ENCODE measurements at regions not wholly inside any gene's neighbourhood (a gene's known extent, or its start where the extent isn't known, plus 50 kb on each side); places are given as distances from the start of the nearest gene placed in this dataset.

DNA sequence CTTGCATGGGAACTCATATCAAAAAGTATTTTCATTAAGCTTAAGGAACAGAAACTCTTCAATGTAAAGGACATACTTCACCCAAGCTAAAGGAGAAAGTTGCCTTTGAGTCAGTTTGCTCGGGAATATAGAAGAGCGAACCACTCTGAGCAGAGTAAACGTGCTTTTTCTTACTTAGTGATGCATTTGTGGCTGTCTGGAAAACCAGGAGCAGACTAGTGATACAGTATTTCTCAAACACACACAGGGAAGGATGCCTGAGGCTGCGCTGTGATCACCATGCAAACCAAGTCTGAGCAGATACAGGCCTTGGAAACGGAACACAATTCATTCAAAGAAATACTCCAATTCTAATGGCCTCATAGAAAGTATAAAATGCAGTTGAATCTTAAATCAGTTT, 121.0 kb upstream of the CDIN1 start:
- Mint-ChIP-seq H3K4me1 (ENCODE audit: low read depth, unreplicated experiment) (no peaks in the 10 kb centered on the region), H3K4me3 (ENCODE audit: unreplicated experiment) (no peak overlapping the region), H3K27me3 (ENCODE audit: low read depth, unreplicated experiment) (no peaks in the 10 kb centered on the region), H3K9me3 (ENCODE audit: unreplicated experiment) (peaks cover 7% of the 10 kb centered on the region), H3K36me3 (ENCODE audit: low read depth, unreplicated experiment) (peaks cover 2% of the 10 kb centered on the region), H3K27ac (ENCODE audit: unreplicated experiment) (no peak overlapping the region)
- Histone ChIP-seq H2AFZ (ENCODE audit: low read depth, low read length) (peak overlapping the region; percentile 74), H3K4me2 (ENCODE audit: low read length) (peak overlapping the region; percentile 13), H3K27me3 (ENCODE audit: insufficient read depth, low read length) (no peaks in the 10 kb centered on the region), H3K9me3 (ENCODE audit: insufficient read depth, low read depth, low read length) (no peaks in the 10 kb centered on the region), H3K4me1 (ENCODE audit: insufficient read depth, low read length) (no peaks in the 10 kb centered on the region), H3K9ac (ENCODE audit: low read length) (no peak overlapping the region), H3K4me3 (ENCODE audit: insufficient read depth, low read depth, low read length) (no peak overlapping the region), H3K36me3 (ENCODE audit: insufficient read depth, low read length) (no peaks in the 10 kb centered on the region), H3K79me2 (ENCODE audit: insufficient read depth, low read length) (no peaks in the 10 kb centered on the region), H4K20me1 (ENCODE audit: insufficient read depth, low read length) (no peaks in the 10 kb centered on the region), H3K27ac (ENCODE audit: low read depth, low read length) (no peak overlapping the region)
- peak; percentile 41 for FAIRE-seq
- TF ChIP-seq EZH2 (IDR thresholded peaks at IDR 0.05; ENCODE audit: insufficient read depth, low read length) = no peak
- TF ChIP-seq, protein P1, sequence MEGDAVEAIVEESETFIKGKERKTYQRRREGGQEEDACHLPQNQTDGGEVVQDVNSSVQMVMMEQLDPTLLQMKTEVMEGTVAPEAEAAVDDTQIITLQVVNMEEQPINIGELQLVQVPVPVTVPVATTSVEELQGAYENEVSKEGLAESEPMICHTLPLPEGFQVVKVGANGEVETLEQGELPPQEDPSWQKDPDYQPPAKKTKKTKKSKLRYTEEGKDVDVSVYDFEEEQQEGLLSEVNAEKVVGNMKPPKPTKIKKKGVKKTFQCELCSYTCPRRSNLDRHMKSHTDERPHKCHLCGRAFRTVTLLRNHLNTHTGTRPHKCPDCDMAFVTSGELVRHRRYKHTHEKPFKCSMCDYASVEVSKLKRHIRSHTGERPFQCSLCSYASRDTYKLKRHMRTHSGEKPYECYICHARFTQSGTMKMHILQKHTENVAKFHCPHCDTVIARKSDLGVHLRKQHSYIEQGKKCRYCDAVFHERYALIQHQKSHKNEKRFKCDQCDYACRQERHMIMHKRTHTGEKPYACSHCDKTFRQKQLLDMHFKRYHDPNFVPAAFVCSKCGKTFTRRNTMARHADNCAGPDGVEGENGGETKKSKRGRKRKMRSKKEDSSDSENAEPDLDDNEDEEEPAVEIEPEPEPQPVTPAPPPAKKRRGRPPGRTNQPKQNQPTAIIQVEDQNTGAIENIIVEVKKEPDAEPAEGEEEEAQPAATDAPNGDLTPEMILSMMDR (IDR thresholded peaks at IDR 0.05; ENCODE audit: insufficient read depth, low read depth, low read length) = no peak
- peak; percentile 52 for DNase-seq (ENCODE audit: low read depth)

DNA sequence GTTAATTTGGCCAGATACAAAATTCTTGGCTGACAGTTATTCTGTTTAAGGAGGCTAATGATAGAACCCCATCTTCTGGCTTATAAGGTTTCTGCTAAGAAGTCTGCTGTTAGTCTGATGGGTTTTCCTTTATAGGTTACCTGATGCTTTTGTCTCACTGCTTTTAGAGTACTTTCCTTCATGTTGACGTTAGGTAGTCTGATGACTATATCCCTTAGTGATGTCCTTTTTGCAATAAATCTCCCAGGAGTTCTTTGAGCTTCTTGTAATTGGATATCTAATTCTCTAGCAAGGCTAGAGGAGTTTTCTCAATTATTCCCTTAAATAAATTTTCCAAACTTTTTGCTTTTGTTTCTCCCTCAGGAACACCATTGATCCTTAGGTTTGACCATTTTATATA, 114.1 kb upstream of the CDIN1 start:
- H3K4me1 Mint-ChIP-seq (ENCODE audit: low read depth, unreplicated experiment) = peaks cover 21% of the 10 kb centered on the region
- Histone ChIP-seq H3K9ac (ENCODE audit: low read length) (no peak overlapping the region), H3K36me3 (ENCODE audit: insufficient read depth, low read length) (no peaks in the 10 kb centered on the region), H3K4me2 (ENCODE audit: low read length) (no peak overlapping the region), H3K27ac (ENCODE audit: low read depth, low read length) (no peak overlapping the region), H3K79me2 (ENCODE audit: insufficient read depth, low read length) (no peaks in the 10 kb centered on the region), H4K20me1 (ENCODE audit: insufficient read depth, low read length) (no peaks in the 10 kb centered on the region), H3K4me3 (ENCODE audit: insufficient read depth, low read depth, low read length) (no peak overlapping the region), H3K9me3 (ENCODE audit: insufficient read depth, low read depth, low read length) (no peaks in the 10 kb centered on the region), H2AFZ (ENCODE audit: low read depth, low read length) (no peak overlapping the region), H3K27me3 (ENCODE audit: insufficient read depth, low read length) (no peaks in the 10 kb centered on the region), H3K4me1 (ENCODE audit: insufficient read depth, low read length) (peaks cover 15% of the 10 kb centered on the region)
- FAIRE-seq = no peak
- H3K36me3 Mint-ChIP-seq (ENCODE audit: low read depth, unreplicated experiment) = peaks cover 2% of the 10 kb centered on the region
- peak; percentile 1 for DNase-seq (ENCODE audit: low read depth)
- H3K4me3 Mint-ChIP-seq (ENCODE audit: unreplicated experiment) = no peak overlapping the region
- H3K27ac Mint-ChIP-seq (ENCODE audit: unreplicated experiment) = no peak overlapping the region
- TF ChIP-seq, protein P1 (IDR thresholded peaks at IDR 0.05; ENCODE audit: insufficient read depth, low read depth, low read length) = no peak
- TF ChIP-seq EZH2 (IDR thresholded peaks at IDR 0.05; ENCODE audit: insufficient read depth, low read length) = no peak
- no peaks in the 10 kb centered on the region for H3K27me3 Mint-ChIP-seq (ENCODE audit: low read depth, unreplicated experiment)
- peaks cover 9% of the 10 kb centered on the region for H3K9me3 Mint-ChIP-seq (ENCODE audit: unreplicated experiment)

DNA sequence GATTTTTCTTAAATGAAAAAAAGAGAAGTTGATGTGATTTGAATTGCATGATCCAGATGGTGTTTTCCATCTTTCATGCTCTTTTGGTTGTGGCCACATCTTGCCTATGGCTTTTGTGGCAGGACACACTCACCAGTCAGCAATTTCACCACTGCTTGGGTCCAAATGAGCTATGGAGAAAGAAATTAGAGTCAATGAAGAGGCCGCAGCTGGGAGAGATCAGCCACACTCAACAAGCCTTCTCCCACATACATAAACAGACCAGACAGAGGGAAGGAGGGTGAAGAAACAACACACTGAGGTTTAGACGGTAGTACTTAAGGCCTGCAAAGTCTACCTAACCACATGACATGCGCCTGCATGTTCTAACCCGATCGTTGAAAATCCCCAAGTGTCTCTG, 110.7 kb upstream of the CDIN1 start:
- H3K79me2 ChIP-seq (ENCODE audit: insufficient read depth, low read length) = no peaks in the 10 kb centered on the region
- H3K4me1 Mint-ChIP-seq (ENCODE audit: low read depth, unreplicated experiment) = peaks cover 21% of the 10 kb centered on the region
- DNase-seq (ENCODE audit: low read depth) (peak; percentile 97), FAIRE-seq (no peak)
- H3K27me3 Mint-ChIP-seq (ENCODE audit: low read depth, unreplicated experiment) = no peaks in the 10 kb centered on the region
- H3K9ac ChIP-seq (ENCODE audit: low read length) = peak overlapping the region; percentile 32
- TF ChIP-seq, protein P1 (IDR thresholded peaks at IDR 0.05; ENCODE audit: insufficient read depth, low read depth, low read length) = no peak
- TF ChIP-seq EZH2 (IDR thresholded peaks at IDR 0.05; ENCODE audit: insufficient read depth, low read length) = no peak
- no peaks in the 10 kb centered on the region for H3K9me3 ChIP-seq (ENCODE audit: insufficient read depth, low read depth, low read length)
- H3K4me1 ChIP-seq (ENCODE audit: insufficient read depth, low read length) = peaks cover 15% of the 10 kb centered on the region
- peaks cover 2% of the 10 kb centered on the region for H3K9me3 Mint-ChIP-seq (ENCODE audit: unreplicated experiment)
- no peaks in the 10 kb centered on the region for H3K36me3 Mint-ChIP-seq (ENCODE audit: low read depth, unreplicated experiment)
- H3K27me3 ChIP-seq (ENCODE audit: insufficient read depth, low read length) = no peaks in the 10 kb centered on the region
- peak overlapping the region; percentile 49 for H3K4me2 ChIP-seq (ENCODE audit: low read length)
- H3K4me3 Mint-ChIP-seq (ENCODE audit: unreplicated experiment) = no peak overlapping the region
- H3K27ac Mint-ChIP-seq (ENCODE audit: unreplicated experiment) = peak overlapping the region; percentile 91
- H3K36me3 ChIP-seq (ENCODE audit: insufficient read depth, low read length) = no peaks in the 10 kb centered on the region
- H2AFZ ChIP-seq (ENCODE audit: low read depth, low read length) = peak overlapping the region; percentile 50
- H3K27ac ChIP-seq (ENCODE audit: low read depth, low read length) = peak overlapping the region; percentile 53
- H3K4me3 ChIP-seq (ENCODE audit: insufficient read depth, low read depth, low read length) = no peak overlapping the region
- no peaks in the 10 kb centered on the region for H4K20me1 ChIP-seq (ENCODE audit: insufficient read depth, low read length)

All from astrocyte (in vitro differentiated cells and primary cell).